Stimulated activated CD8-positive, alpha-beta memory T cell treated with anti-CD3 and anti-CD28 coated beads, Interleukin-15, amount 100 ng/mL, for 1 hour (primary cell): ENCODE measurements at regions not wholly inside any gene's neighbourhood (a gene's known extent, or its start where the extent isn't known, plus 50 kb on each side); places are given as distances from the start of the nearest gene placed in this dataset.
"Not testable (repeated sequence)": the region's sequence is repeated elsewhere in the genome, so short reads cannot be mapped to it uniquely, and the experiment has no call there.

Experiments
- DNase-seq: peaks from one replicate; pipeline ENCODE4 v3.0.0-alpha.2; 2020; ENCODE audit warnings: low read depth

GRCh38 chr22:48079505-48080290, 1317.2 kb downstream of the TBC1D22A start:
- no peak for DNase-seq

GRCh38 chr22:48078825-48079224, 1316.4 kb downstream of the TBC1D22A start:
- DNase-seq, result no peak

- DNase-seq, result no peak
Measured at GRCh38 chr22:48077699-48078098, 1315.2 kb downstream of the TBC1D22A start.

DNA sequence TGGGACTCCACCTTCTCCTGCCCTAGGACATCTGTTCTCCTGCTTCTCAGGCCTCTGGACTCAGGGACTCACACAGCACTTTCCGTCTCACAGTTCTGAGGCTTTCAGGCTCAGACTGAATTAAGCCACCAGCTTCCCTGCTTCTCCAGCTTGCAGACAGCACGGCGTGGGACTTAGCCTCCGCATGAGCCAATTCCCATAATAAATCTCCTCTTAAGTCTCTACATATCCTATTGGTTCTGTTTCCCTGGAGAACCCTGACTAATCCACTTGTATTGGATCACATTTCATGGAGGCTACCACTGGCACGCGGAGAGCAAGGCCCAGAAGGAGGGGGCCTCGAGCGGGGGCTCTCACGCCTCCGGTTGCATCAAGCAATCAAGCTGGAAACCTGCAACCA, 1313.6 kb downstream of the TBC1D22A start:
- no peak for DNase-seq

DNA sequence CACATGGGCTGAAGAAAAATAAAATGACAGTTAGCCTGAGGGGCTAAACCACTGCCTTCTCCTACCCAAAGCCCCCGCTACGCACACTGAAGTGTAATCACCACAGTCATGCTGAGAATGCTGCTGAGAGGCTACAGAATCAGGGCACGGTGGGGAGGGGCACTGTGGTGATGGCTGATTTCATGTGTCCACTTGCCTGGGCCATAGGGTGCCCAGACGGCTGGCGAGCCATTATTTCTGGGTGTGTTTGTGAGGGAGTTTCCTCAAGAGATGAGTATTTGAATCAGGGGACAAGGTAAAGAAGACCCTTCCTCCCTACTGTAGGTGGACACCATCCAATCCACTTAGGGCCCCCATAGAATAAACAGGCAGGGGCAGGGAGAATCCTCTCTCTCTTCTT, 1313.2 kb downstream of the TBC1D22A start:
- no peak for DNase-seq

GRCh38 chr22:48072777-48073176, 1310.3 kb downstream of the TBC1D22A start:
- no peak for DNase-seq

DNA sequence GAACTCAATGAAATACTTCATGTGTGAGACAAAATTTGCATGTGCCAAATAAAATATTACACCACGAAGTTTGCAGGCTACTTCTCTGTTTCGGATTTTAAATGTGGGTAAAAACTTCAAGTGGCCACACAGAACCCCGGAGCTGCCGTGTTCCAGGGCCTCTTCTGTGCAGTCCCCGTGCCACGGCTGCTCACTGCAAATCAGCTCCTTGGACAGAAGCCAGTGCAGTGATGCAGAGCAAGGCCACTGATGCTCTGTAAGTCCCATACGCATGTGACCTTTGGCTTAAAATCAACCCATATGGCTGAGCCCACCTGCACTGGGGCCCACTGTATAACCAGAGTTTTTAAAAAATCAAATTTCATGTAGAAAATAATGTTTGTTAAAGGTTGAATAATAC, 1309.4 kb downstream of the TBC1D22A start:
- DNase-seq, result no peak

GRCh38 chr22:48071305-48071704, 1308.9 kb downstream of the TBC1D22A start:
- no peak for DNase-seq

GRCh38 chr22:48070760-48071159, 1308.3 kb downstream of the TBC1D22A start:
- no peak for DNase-seq

- DNase-seq, result no peak
Measured at GRCh38 chr22:48070083-48070482, 1307.6 kb downstream of the TBC1D22A start.

DNA sequence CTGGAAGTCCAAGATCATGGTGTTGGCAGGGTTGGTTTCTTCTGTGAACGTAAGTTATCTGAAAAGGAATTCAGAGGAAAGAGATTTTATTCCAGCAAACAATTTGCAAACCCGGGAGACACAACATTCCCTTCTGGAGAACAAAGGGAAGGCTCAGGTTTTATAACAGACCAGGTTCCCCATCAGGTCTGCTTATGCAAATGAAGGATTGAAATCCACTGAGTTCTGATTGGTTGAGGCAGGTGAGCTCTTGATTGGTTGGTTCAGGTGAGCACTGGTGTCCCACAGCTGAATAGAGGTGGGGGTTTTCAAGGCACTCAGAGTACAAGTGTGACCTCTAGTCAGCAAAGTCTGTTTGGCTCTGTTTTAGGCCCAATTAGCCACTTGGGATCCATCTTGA, 1306.8 kb downstream of the TBC1D22A start:
- DNase-seq, result no peak

DNA sequence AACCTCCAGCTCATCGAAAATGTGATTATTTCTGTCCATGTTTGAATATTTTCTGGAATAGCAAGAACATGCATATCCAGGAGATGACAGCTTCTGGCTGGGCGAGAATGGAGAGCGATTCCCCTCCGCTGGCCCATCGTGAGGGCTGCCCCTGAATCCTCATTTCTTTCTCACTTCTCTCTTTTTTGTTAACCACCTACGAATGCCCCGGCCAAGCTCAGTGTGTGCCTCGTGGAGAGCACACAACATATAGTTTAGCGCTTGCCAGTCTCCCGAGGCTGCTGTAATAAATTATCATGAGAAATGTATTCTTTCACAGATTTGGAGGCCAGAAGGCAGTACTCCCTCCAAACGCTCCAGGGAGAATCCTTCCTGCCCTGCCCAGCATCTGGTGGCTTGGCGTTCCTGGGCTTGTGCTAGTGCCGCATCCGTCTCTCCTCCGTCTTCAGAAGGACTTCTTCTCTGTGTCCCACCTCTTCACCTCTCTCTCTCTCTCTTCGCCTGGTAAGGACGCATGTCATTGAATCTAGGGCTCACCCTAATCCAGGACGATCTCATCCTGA, 1306.0 kb downstream of the TBC1D22A start:
- DNase-seq, result no peak

DNA sequence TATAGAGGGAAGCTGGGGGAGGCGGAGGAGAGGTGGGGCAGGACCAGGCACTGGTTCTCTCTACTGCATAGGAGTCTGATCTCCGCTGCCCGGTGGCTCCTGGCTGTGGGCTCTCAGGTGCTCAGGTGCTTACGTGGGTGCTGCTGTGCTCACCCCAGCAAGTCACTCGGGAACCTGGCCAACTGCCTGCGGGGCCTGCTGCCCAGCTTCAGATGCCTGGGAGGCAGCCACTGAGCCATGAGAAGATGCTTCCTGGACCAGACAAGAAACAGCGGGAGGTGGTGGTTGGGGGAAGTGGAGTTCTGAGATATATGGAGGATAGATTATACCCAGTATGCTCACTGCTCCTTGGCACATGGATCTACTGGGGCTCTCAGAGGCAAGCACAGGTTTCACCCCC, 1303.4 kb downstream of the TBC1D22A start:
- no peak for DNase-seq

DNA sequence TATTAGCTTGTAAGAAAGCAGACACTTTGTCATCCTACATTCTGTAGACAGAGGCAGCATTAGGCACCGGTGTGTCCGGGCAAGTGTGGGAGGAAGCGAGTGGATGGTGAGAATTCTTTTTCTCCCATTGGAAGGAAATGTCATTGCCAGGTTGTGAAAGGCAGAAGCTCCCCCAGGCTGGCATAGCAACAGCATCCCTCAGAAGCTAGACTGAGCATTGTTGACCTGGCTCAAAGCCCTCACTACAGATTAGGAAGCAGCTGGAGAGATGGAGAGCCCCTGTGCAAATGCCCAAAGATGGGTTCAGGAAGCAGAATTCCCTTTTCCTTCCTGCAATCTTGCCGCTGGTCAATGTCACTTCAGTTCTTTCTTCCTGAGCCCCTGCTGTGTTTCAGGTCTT, 1299.3 kb downstream of the TBC1D22A start:
- no peak for DNase-seq

GRCh38 chr22:48060266-48060665, 1297.8 kb downstream of the TBC1D22A start:
- no peak for DNase-seq

GRCh38 chr22:48059521-48059920, 1297.1 kb downstream of the TBC1D22A start:
- DNase-seq, result not testable (repeated sequence)

- DNase-seq, result no peak
Measured at GRCh38 chr22:48057116-48057835, 1294.8 kb downstream of the TBC1D22A start.

DNA sequence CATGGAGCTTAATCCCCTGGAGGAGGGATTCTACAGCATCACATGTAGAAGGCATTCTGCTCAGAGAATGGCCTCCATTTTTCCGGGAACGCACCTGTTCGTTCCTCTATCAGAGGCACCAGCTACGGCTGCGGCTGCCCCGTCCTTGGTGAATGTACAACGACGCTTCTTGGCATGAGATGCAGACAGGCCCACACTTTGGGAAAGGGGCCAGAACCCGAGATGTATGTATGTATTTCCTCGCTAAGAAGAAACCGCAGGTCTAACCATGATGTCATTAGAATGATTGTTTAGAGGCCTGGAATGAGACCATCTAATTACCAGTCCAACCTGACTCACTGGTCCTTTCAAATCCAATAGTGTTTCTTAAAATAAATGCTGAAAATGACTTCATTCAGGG, 1293.4 kb downstream of the TBC1D22A start:
- no peak for DNase-seq

DNA sequence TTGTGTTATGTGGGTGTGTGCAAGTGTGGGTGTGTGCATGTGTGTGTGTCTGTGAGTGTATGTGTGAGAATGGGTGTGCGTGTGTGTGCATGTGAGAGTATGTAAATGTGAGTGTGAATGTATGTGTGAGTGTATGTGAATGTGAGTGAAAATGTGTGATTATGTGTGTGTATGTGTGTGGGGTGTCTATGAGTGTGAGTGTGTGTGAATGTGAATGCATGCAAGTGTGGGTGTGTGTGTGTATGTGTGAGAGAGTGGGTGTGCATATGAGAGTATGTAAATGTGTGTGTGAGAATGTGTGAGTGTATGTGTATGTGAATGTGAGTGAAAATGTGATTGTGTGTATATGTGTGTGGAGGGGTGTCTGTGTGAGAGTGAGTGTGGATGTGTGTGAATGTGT, 1292.7 kb downstream of the TBC1D22A start:
- DNase-seq, result no peak

DNA sequence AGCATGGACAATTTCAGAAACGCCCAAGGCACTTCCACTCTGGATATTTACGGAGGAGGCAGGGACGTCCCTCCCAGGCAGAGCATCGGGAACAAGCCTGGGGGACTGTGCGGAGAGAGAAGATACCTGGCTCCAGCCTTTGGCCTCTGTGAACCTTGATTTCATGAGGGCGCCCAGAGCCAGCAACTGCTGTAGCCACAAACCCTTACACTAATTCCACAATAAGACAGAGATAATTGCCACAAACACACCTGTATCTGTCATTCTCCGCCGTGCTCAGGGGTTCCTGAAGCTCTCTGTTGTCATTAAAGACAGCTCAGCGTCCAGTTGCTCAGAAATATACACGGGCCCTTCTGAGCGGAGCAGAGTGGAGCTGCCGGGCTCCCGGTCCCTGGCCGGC, 1292.1 kb downstream of the TBC1D22A start:
- DNase-seq, result no peak

- DNase-seq, result no peak
Measured at GRCh38 chr22:48053973-48054372, 1291.5 kb downstream of the TBC1D22A start.

GRCh38 chr22:48053486-48053885, 1291.0 kb downstream of the TBC1D22A start:
- no peak for DNase-seq

- DNase-seq, result no peak
Measured at GRCh38 chr22:48052621-48052890, 1290.1 kb downstream of the TBC1D22A start.
